Cardiac septum (tissue), 1 donor: ENCODE measurements at regions not wholly inside any gene's neighbourhood (a gene's known extent, or its start where the extent isn't known, plus 50 kb on each side); places are given as distances from the start of the nearest gene placed in this dataset.

ENCODE experiments used
- DNase-seq: peaks from one replicate; pipeline ENCODE4 v3.0.0-alpha.2; 2020; ENCODE audit warnings: low spot score
- intact Hi-C: fragments of 100-400 bp; cut with DNase I; formaldehyde crosslinking; loops from one replicate; pipeline ENCODE4 v1.14.0; 2022
- donor health status: DM: no; HTN: no; CAD: no.

- DNase-seq = no peak
- intact Hi-C loops = no loop called here
Measured at GRCh38 chr6:15734118-15734897, 71.5 kb upstream of the DTNBP1 start.

- no peak for DNase-seq
- intact Hi-C loops = no loop called here
Measured at GRCh38 chr6:15730922-15731321, 68.1 kb upstream of the DTNBP1 start.

- DNase-seq = no peak
- intact Hi-C loops = no loop called here
Measured at GRCh38 chr6:15730442-15730841, 67.6 kb upstream of the DTNBP1 start.

GRCh38 chr6:15722731-15723130 is 59.9 kb upstream of the DTNBP1 start:
- intact Hi-C loops = no loop called here
- no peak for DNase-seq

- intact Hi-C loops = no loop called here
- DNase-seq = no peak
Measured at GRCh38 chr6:15716889-15717288, 54.1 kb upstream of the DTNBP1 start.

GRCh38 chr6:15715851-15716250 is 53.0 kb upstream of the DTNBP1 start:
- DNase-seq = no peak
- intact Hi-C loops = no loop called here

GRCh38 chr6:15715060-15715459 is 52.2 kb upstream of the DTNBP1 start:
- DNase-seq = no peak

GRCh38 chr6:15714658-15715057 is 51.8 kb upstream of the DTNBP1 start:
- DNase-seq = no peak
- intact Hi-C loops = no loop called here

More at GRCh38 chr6:15715060-15715459, 52.2 kb upstream of the DTNBP1 start:
- intact Hi-C loops = no loop called here

- intact Hi-C loops = no loop called here
- no peak for DNase-seq
Measured at GRCh38 chr6:15713325-15713724, 50.5 kb upstream of the DTNBP1 start.

GRCh38 chr6:15712797-15713196 is 50.0 kb upstream of the DTNBP1 start:
- intact Hi-C loops = no loop called here
- DNase-seq = no peak
